Tongue (tissue), 1 donor: ENCODE measurements at regions not wholly inside any gene's neighbourhood (a gene's known extent, or its start where the extent isn't known, plus 50 kb on each side); places are given as distances from the start of the nearest gene placed in this dataset.
"Not testable (repeated sequence)": the region's sequence is repeated elsewhere in the genome, so short reads cannot be mapped to it uniquely, and the experiment has no call there.

Experiments
- DNase-seq: peaks from one replicate; pipeline ENCODE4 v3.0.0-alpha.2; 2015

- no peak for DNase-seq
Observed at GRCh38 chr9:85487872-85488271, 253.9 kb downstream of the AGTPBP1 start.

DNA sequence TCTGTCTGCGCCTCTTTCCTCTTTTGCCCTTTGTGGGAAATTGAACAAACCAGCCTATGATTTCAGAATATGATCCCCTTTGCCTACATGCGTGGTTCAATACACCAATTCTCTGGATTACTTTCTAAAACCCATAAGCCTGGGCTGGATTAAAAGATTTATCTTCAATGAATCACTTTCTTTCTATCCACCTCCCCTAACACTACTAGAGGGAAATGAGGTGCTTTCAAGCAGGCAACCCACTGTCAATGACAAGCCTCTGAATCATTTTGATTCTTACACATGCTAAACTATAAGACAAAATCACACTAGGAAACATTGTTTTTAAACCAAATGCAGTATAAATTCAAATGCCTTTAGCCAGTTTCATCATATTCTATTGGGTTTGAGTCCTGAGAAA, 257.5 kb downstream of the AGTPBP1 start:
- DNase-seq, result no peak

DNA sequence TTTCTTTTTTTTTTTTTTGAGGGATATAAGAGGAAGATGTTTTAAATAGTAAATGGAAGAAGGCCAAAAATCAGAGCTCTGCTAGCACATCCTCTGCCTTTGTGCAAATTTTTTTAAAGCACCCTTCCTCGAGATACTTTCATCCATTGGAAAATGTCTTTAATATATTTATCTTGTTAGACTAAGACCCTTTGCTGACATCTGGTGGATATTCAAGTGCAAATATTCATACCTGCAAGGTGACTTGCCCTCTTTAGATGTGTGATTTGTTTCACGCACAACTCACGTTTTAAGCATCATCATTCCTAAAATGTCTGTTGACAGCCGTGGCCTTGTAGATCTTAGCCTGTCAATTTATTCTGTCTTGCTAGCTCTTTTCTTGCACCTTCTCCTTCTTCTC, 258.5 kb downstream of the AGTPBP1 start:
- DNase-seq, result peak; percentile 30

- DNase-seq, result no peak
Observed at GRCh38 chr9:85479305-85479704, 262.4 kb downstream of the AGTPBP1 start.

DNA sequence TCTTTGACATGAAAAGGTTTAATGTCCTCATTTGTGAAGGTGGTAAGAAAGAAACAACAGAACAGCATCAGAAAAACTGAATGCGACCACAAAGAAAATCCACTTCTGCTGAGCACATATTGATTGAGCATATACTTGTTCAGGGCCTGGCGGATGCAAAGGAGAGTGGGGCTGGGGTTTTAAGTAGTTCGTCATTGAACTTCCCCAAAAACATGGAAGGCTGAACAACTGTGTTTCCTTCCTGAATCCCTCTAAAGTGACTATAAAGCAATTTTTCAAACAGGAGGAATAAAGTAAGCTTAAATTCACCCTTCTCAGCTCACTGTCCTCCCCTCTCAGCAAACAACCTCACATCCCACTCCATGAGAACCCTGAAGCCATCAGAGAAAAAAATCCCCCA, 262.9 kb downstream of the AGTPBP1 start:
- no peak for DNase-seq

DNA sequence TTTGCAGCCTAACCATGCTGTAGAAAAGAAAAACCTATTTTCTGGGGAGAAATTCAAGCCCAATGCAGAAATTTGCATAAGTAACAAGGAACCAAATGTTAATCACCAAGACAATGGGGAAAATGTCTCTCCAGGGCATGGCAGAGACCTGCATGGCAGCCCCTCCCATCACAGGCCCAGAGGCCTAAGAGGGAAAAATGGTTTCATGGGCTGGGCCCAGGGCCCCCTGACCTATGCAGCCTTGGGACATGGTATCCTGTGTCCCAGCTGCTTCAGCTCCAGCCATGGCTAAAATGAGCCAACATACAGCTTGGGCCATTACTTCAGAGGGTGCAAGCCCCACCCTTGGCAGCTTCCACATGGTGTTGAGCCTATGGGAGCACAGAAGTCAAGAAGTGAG, 266.9 kb downstream of the AGTPBP1 start:
- not testable (repeated sequence) for DNase-seq

DNA sequence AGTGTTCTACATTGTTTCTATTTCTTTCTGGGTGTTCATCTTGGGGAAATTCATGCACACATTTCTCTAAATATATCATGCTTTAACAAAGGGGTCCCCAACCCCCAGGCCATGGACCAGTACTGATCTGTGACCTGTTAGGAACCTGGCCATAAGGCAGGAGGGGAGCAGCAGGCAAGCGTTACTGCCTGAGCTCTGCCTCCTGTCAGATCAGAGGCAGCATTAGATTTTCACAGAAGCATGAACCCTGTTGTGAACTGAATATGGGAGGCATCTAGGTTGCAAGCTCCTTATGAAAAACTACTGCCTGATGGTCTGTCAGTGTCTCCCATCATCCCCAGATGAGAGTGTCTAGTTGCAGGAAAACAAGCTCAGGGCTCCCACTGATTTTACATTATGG, 270.0 kb downstream of the AGTPBP1 start:
- no peak for DNase-seq

GRCh38 chr9:85469041-85469440, 272.7 kb downstream of the AGTPBP1 start:
- no peak for DNase-seq

DNA sequence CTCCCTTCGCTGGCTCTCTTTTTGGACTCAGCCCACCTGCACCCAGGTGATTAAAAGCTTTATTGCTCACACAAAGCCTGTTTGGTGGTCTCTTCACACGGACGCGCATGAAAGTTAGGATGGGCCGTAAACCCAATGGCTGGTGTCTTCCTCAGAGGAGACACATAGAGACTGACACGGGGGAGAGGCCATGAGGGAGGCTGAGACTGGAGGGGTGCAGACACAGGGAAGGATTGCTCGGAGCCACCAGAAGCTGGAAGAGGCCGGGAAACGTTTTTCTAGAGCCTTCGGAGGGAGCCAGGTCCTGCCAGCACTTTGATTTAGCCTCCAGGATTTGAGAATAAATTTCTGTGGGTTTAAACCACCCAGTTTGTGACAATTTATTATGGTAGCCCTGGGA, 274.9 kb downstream of the AGTPBP1 start:
- DNase-seq, result no peak

- not testable (repeated sequence) for DNase-seq
Observed at GRCh38 chr9:85458114-85458864, 283.5 kb downstream of the AGTPBP1 start.

- DNase-seq, result no peak
Observed at GRCh38 chr9:85453850-85454249, 287.9 kb downstream of the AGTPBP1 start.

DNA sequence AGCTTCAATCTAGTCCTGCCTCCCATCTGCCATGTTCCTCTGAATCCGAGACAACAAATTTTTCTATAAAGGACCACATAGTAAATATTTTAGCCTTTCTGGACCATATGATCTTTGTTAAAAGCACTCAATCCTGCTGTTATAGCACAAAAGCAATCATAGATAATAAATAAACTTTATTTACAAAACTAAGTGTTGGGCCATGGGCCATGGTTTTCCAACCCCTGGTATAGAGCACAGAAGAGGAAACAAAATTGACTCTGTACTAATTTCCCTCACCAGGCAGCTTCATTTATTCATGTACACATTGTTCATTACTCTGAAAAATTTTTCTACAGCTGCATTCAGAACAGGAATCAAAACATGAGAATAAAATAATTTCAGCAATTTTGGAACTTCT, 288.9 kb downstream of the AGTPBP1 start:
- no peak for DNase-seq

- no peak for DNase-seq
Observed at GRCh38 chr9:85451680-85452079, 290.1 kb downstream of the AGTPBP1 start.

DNA sequence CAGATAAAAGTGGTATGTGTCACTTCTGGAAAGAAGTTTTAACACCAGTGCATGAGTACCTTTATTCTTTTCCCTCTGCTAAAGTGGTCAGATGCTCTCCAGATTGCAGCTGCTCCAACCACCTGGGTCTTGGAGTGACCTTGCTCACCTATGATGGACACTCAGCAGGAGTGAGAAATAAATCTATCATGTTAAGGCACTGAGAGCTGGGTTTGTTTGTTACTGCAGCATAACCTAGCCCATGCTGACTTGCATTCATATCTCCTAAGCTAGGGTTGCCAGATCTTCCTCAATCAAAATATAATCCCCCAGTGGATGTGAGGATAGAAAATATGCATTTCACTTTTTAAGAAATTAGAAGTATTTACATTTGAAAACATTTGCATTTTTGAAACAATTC, 295.9 kb downstream of the AGTPBP1 start:
- DNase-seq, result no peak

- no peak for DNase-seq
Observed at GRCh38 chr9:85444243-85444642, 297.5 kb downstream of the AGTPBP1 start.

DNA sequence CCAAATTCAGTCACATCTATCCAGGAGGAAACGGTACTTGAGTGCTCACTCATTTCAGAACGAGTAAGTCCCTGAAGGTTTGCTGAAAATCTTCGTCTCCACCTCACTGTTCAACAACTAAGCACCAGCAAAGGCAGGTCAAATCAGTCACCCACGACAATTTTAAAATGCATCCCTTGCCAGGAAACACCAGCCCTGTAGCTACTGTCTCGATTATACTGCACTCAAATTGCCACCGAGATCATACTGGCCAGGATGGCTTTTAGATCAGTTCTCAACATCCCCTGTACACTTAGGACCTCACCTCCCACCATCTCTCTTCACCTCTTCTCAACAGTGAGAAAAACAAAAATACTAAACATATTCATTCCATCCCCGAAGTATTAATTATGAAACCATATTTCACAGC, 298.6 kb downstream of the AGTPBP1 start:
- DNase-seq, result no peak

DNA sequence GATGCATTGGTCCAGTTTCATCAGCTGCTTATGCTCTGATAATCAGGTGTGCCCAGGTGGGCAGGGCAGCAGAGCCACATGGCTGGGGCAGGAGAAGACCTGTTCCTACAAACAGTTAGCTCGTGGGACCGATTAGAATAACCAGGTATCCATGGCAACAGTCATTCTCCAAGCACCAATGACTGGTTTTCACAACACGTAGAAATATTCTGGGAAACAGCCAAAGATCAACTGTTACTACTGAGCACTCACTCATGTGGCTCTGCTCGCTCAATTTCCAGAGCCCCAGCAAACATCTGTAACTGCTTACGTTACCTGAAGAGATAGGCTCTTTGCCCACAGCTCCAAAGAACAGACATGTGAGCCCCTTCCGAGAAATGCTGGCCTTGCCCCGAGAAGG, 302.0 kb downstream of the AGTPBP1 start:
- no peak for DNase-seq

DNA sequence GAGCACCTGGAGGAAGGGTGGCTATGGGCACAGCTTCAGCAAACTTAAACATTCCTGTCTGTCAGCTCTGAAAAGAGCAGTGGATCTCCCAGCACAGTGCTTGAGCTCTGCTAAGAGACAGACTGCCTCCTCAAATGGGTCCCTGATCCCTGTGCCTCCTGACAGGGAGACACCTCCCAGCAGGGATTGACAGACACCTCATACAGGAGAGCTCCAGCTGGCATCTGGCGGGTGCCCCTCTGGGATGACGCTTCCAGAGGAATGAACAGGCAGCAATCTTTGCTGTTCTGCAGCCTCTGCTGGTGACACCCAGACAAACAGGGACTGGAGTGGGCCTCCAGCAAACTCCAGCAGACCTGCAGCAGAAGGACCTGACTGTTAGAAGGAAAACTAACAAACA, 307.8 kb downstream of the AGTPBP1 start:
- not testable (repeated sequence) for DNase-seq

- not testable (repeated sequence) for DNase-seq
Observed at GRCh38 chr9:85433551-85433950, 308.2 kb downstream of the AGTPBP1 start.

DNA sequence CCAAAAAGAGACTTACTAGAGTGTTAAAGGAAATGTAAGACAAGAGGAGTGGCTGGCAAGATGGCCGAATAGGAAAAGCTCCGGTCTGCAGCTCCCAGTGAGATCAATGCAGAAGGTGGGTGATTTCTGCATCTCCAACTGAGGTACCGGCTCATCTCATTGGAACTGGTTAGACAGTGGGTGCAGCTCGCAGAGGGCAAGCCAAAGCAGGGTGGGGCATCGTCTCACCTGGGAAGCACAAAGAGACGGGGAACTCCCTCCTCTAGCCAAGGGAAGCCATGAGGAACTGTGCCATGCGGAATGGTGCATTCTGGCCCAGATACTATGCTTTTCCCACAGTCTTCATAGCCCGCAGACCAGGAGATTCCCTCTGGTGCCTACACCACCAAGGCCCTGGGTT, 308.7 kb downstream of the AGTPBP1 start:
- no peak for DNase-seq

DNA sequence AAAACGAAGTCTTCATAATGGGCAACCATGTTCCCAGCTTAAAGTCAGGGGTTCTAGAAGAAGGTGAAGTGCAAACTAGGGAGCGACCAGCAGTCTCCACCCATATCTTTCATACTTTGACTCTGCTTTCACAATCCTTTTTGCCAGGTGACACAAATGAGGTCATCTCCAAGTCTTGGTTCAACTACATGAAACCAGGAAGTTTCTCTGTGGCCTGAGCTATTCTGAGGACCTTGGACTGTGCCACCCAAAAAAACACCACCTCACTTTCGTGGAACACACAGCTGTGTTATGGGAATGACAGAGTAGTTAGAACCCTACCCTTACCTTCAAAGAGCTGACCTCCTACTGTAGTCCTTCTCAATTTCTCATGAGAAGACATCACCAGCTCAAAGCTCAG, 309.2 kb downstream of the AGTPBP1 start:
- DNase-seq, result no peak

- DNase-seq, result peak; percentile 18
Observed at GRCh38 chr9:85431339-85432102, 310.2 kb downstream of the AGTPBP1 start.

- peak; percentile 23 for DNase-seq
Observed at GRCh38 chr9:85430659-85431338, 311.0 kb downstream of the AGTPBP1 start.
